ENCODE measurements at regions not wholly inside any gene's neighbourhood (a gene's known extent, or its start where the extent isn't known, plus 50 kb on each side); places are given as distances from the start of the nearest gene placed in this dataset.

- TF ChIP-seq CTCF (IDR thresholded peaks at IDR 0.05) (no peak), POLR2A (IDR thresholded peaks at IDR 0.05) (no peak)
Measured at GRCh38 chr7:113561446-113561845, 357.4 kb downstream of the PPP1R3A start.

Measured in esophagus squamous epithelium (tissue), 4 donors.